ENCODE measurements at regions not wholly inside any gene's neighbourhood (a gene's known extent, or its start where the extent isn't known, plus 50 kb on each side); places are given as distances from the start of the nearest gene placed in this dataset.

DNA sequence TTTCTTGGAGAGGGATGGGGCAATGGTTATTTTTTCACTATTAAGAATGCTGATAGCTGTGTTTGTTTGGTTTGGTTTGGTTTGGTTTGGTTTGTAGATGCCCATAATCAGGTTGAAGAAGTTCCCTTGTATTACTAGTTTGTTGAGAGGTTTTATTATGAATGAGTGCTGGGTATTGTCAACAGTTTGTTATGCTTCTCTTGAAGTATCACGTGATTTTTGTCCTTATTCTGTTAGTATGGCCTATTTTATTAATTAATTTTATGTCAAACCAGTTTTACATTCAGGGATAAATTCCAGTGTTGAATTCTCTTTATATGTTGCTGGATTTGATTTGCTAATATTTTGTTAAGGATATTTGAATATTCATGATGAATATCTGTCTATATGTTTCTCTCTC is 449.8 kb upstream of the NWD2 start:
- H3K27me3 ChIP-seq = no peaks in the 10 kb centered on the region
- no peaks in the 10 kb centered on the region for H3K4me1 ChIP-seq (replicated peaks in 1 of 2)
- 62 to 75% (median 70%) methylated on average over 1 of the region's 1 CpG for WGBS, 4 donors
- DNase-seq = no peak
- no peaks in the 10 kb centered on the region for H3K9me3 ChIP-seq (replicated peaks in 1 of 3)
- intact Hi-C loops (cut with DNase I) = no loop called here
- no peak overlapping the region for H3K4me3 ChIP-seq
- H3K27ac ChIP-seq = no peak overlapping the region
- TF ChIP-seq POLR2A (IDR thresholded peaks at IDR 0.05) = no peak
- TF ChIP-seq, protein P1, sequence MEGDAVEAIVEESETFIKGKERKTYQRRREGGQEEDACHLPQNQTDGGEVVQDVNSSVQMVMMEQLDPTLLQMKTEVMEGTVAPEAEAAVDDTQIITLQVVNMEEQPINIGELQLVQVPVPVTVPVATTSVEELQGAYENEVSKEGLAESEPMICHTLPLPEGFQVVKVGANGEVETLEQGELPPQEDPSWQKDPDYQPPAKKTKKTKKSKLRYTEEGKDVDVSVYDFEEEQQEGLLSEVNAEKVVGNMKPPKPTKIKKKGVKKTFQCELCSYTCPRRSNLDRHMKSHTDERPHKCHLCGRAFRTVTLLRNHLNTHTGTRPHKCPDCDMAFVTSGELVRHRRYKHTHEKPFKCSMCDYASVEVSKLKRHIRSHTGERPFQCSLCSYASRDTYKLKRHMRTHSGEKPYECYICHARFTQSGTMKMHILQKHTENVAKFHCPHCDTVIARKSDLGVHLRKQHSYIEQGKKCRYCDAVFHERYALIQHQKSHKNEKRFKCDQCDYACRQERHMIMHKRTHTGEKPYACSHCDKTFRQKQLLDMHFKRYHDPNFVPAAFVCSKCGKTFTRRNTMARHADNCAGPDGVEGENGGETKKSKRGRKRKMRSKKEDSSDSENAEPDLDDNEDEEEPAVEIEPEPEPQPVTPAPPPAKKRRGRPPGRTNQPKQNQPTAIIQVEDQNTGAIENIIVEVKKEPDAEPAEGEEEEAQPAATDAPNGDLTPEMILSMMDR (IDR thresholded peaks at IDR 0.05) = no peak
- H3K36me3 ChIP-seq (replicated peaks in 1 of 2) = no peaks in the 10 kb centered on the region

DNA sequence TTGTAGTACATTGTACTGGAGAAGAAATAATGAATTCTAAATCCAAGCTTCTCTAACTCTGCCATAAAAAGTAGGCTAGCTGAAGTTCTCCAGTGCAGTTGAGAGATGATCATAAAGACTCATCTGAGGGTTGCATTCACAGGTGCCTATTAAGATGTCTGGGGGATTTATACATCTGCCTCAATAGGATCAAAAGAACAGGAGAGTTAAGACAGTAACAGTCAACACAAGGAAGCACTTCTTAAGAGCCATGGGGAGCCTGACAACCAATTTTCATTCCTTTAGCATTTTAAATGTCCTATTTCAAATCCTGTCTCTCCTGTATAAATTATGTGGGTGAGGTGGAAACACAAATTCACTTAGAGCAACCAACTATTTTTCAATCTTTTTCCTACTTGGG is 432.4 kb upstream of the NWD2 start:
- H3K4me3 ChIP-seq = no peak overlapping the region
- H3K27me3 ChIP-seq = no peaks in the 10 kb centered on the region
- H3K36me3 ChIP-seq (replicated peaks in 1 of 2) = no peaks in the 10 kb centered on the region
- TF ChIP-seq, protein P1 (IDR thresholded peaks at IDR 0.05) = no peak
- peaks cover 0 to 7% of the 10 kb centered on the region in 2 donors for H3K4me1 ChIP-seq (replicated peaks in 1 of 2)
- H3K9me3 ChIP-seq (replicated peaks in 1 of 3) = no peaks in the 10 kb centered on the region
- no peak for DNase-seq
- H3K27ac ChIP-seq = no peak overlapping the region
- intact Hi-C loops (cut with DNase I) = no loop called here

DNA sequence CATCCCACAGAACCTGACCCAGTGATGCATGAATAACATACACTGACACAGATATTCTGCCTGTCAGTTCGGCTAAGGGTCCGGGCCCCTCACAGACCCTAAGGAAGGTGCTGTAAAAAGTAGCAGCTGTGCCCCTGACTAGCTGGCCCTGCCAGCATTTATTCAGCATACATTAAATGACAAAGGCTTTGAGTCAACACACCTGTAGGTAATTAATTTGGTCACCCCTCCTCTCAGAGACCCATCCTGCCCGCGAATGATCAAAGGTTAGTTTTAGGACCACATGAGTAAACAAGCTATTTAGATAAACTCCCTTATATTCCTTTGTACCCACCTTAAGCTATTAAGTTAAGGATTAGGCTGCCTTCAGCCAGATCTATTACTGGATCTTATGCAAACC is 429.0 kb upstream of the NWD2 start:
- H3K4me3 ChIP-seq = no peak overlapping the region
- 88 to 92% (median 89%) methylated on average over 4 of the region's 4 CpGs for WGBS, 4 donors

DNA sequence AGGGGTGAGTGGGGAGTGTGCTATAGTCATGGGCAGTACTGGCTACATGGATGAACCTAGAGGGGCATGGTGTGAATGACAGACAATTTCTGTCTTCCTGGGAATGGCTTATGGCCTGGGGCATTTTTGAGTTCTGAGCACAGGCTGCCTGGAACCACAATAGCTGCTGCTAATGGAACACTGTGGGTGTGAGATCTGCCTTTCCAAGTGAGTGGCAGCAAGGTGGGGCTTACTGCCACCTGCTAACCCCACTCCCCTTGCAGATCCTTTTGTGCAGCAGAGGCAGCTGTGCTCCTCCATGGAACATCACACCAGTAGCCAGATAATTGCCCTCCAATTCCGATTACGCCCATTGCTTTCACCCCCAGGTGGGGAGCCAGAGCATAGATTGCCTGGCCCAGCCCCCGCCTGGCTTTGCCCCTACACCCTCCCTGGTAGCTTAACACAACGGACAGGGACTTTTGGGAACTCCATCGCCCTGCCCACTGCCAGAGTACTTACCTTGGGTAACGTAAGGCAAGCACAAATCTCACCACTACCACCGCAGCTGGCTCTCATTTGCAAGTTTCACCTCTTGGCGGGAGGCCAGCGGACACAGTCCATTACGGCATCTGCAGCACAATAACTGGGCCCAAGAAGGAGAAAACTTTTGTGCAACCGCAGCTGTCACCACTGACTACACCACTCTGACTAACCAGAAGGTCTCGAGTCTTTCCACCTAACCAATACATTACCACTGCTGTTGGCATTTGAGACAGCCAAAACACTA is 421.2 kb upstream of the NWD2 start:
- H3K4me1 ChIP-seq (replicated peaks in 1 of 2) = no peaks in the 10 kb centered on the region
- 81 to 87% (median 84%) methylated on average over 10 to 12 of the region's 12 CpGs for WGBS, 4 donors
- H3K27me3 ChIP-seq = no peaks in the 10 kb centered on the region
- peaks cover 0 to 2% (median 0%) of the 10 kb centered on the region in 3 donors for H3K9me3 ChIP-seq (replicated peaks in 1 of 3)
- H3K27ac ChIP-seq = no peak overlapping the region
- peak in 6 of 7 donors; percentile 20 to 56 (median 36) for DNase-seq
- no peaks in the 10 kb centered on the region for H3K36me3 ChIP-seq (replicated peaks in 1 of 2)
- H3K4me3 ChIP-seq = no peak overlapping the region
- TF ChIP-seq, protein P1 (IDR thresholded peaks at IDR 0.05) = no peak
- intact Hi-C loops (cut with DNase I) = no loop called here

More for the DNA sequence above, 429.0 kb upstream of the NWD2 start:
- TF ChIP-seq, protein P1 (IDR thresholded peaks at IDR 0.05) = no peak
- no peak for TF ChIP-seq POLR2A (IDR thresholded peaks at IDR 0.05)
- no peak for DNase-seq
- no peaks in the 10 kb centered on the region for H3K27me3 ChIP-seq
- no peaks in the 10 kb centered on the region for H3K9me3 ChIP-seq (replicated peaks in 1 of 3)
- intact Hi-C loops (cut with DNase I) = no loop called here
- no peaks in the 10 kb centered on the region for H3K36me3 ChIP-seq (replicated peaks in 1 of 2)
- no peak overlapping the region for H3K27ac ChIP-seq
- H3K4me1 ChIP-seq (replicated peaks in 1 of 2) = no peaks in the 10 kb centered on the region
